ENCODE measurements at regions not wholly inside any gene's neighbourhood (a gene's known extent, or its start where the extent isn't known, plus 50 kb on each side); places are given as distances from the start of the nearest gene placed in this dataset.

- ChIA-PET POLR2A (no interaction called here), CTCF (interaction anchor here (1.1 kb wide), 1 partner anchor 199 kb away, joined by 3 read pairs; no protein-coding TSS in a partner anchor)
- H3K4me3 ChIP-seq (ENCODE audit: low read depth, low read length): no peak overlapping the region
- TF ChIP-seq, protein P1, sequence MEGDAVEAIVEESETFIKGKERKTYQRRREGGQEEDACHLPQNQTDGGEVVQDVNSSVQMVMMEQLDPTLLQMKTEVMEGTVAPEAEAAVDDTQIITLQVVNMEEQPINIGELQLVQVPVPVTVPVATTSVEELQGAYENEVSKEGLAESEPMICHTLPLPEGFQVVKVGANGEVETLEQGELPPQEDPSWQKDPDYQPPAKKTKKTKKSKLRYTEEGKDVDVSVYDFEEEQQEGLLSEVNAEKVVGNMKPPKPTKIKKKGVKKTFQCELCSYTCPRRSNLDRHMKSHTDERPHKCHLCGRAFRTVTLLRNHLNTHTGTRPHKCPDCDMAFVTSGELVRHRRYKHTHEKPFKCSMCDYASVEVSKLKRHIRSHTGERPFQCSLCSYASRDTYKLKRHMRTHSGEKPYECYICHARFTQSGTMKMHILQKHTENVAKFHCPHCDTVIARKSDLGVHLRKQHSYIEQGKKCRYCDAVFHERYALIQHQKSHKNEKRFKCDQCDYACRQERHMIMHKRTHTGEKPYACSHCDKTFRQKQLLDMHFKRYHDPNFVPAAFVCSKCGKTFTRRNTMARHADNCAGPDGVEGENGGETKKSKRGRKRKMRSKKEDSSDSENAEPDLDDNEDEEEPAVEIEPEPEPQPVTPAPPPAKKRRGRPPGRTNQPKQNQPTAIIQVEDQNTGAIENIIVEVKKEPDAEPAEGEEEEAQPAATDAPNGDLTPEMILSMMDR (IDR thresholded peaks at IDR 0.05; ENCODE audit: insufficient read depth, low read length, missing control alignments): no peak
- DNase-seq (ENCODE audit: low read depth, low spot score): no peak
Observed at GRCh38 chr1:60173006-60173405, 99.4 kb upstream of the C1orf87 start.

- ChIA-PET POLR2A (no interaction called here), CTCF (interaction anchor here (0.7 to 2.2 kb wide), 5 partner anchors 9 to 70 kb away, joined by 3 to 10 read pairs (median 4); no protein-coding TSS in a partner anchor)
- peak; percentile 66 for DNase-seq (ENCODE audit: low read depth, low spot score)
- H3K4me3 ChIP-seq (ENCODE audit: low read depth, low read length): no peak overlapping the region
- TF ChIP-seq, protein P1 (IDR thresholded peaks at IDR 0.05; ENCODE audit: insufficient read depth, low read length, missing control alignments): no peak
Observed at GRCh38 chr1:60171801-60172200, 98.2 kb upstream of the C1orf87 start.

DNA sequence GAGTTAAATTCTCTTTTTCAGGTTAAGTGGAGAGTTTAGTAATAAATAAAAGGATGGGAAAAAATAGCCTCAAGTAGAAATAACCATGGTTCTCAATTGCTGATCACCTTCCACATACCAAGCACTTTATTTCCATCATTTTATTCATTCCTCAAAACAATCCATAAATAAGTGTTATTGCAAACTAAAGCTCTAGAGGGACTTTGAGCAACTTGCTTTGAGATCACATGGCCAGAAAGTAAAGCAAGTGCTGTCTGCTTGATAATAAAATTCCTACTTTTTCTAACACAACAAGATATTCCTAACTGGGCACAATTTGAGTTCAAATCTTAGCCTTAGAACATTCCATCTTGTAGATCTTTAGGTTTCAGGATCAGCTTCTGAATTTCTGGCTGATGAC, 97.1 kb upstream of the C1orf87 start:
- ChIA-PET CTCF (interaction anchor here (1.1 to 2.2 kb wide), 4 partner anchors 14 to 41 kb away, joined by 3 to 10 read pairs (median 4); no protein-coding TSS in a partner anchor), POLR2A (no interaction called here)
- H3K4me3 ChIP-seq (ENCODE audit: low read depth, low read length): no peak overlapping the region
- no peak for DNase-seq (ENCODE audit: low read depth, low spot score)
- TF ChIP-seq, protein P1 (IDR thresholded peaks at IDR 0.05; ENCODE audit: insufficient read depth, low read length, missing control alignments): no peak

- TF ChIP-seq, protein P1 (IDR thresholded peaks at IDR 0.05; ENCODE audit: insufficient read depth, low read length, missing control alignments): no peak
- ChIA-PET POLR2A (no interaction called here), CTCF (interaction anchor here (0.8 to 1.2 kb wide), 2 partner anchors 12 to 40 kb away, joined by 3 to 4 read pairs; no protein-coding TSS in a partner anchor)
- no peak overlapping the region for H3K4me3 ChIP-seq (ENCODE audit: low read depth, low read length)
- DNase-seq (ENCODE audit: low read depth, low spot score): no peak
Observed at GRCh38 chr1:60169206-60169605, 95.6 kb upstream of the C1orf87 start.

DNA sequence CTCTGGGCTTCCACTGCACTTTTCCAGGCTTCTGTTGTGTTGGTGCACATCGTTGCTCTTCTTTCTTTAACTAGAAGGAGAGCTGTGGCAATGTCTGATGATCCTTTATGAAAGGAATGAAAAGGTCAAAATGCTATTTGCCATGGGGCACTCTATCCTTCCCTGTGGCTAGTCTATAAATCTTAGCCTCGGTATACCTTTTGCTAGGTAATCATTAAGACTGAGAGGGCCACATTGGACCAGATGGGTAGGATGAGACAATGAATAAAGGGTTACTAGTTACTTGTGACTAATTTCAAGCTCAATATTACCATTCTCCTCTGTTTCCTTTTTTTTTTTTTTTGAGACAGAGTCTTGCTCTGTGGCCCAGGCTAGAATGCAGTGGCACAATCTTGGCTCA, 89.4 kb upstream of the C1orf87 start:
- ChIA-PET CTCF (interaction anchor here (0.9 to 1.9 kb wide), 2 partner anchors 9 to 887 kb away, joined by 4 read pairs; no protein-coding TSS in a partner anchor), POLR2A (no interaction called here)
- no peak for DNase-seq (ENCODE audit: low read depth, low spot score)
- H3K4me3 ChIP-seq (ENCODE audit: low read depth, low read length): no peak overlapping the region
- TF ChIP-seq, protein P1 (IDR thresholded peaks at IDR 0.05; ENCODE audit: insufficient read depth, low read length, missing control alignments): no peak

- no peak for DNase-seq (ENCODE audit: low read depth, low spot score)
- H3K4me3 ChIP-seq (ENCODE audit: low read depth, low read length): no peak overlapping the region
- ChIA-PET CTCF (interaction anchor here (1.2 to 1.8 kb wide), 4 partner anchors 12 to 890 kb away, joined by 3 to 7 read pairs (median 3); no protein-coding TSS in a partner anchor), POLR2A (interaction anchor here (0.6 kb wide), 1 partner anchor 189 kb away, joined by 3 read pairs; no protein-coding TSS in a partner anchor)
- TF ChIP-seq, protein P1 (IDR thresholded peaks at IDR 0.05; ENCODE audit: insufficient read depth, low read length, missing control alignments): no peak
Observed at GRCh38 chr1:60160141-60160540, 86.6 kb upstream of the C1orf87 start.
